HG03196 (cell line): ENCODE measurements at regions not wholly inside any gene's neighbourhood (a gene's known extent, or its start where the extent isn't known, plus 50 kb on each side); places are given as distances from the start of the nearest gene placed in this dataset.
"Not testable (repeated sequence)": the region's sequence is repeated elsewhere in the genome, so short reads cannot be mapped to it uniquely, and the experiment has no call there.

ENCODE experiments used
- ATAC-seq: cut with Tn5 transposase; IDR thresholded peaks from one replicate; pipeline ENCODE4 v1.9.1; 2021; ENCODE audit not compliant: unreplicated experiment

DNA sequence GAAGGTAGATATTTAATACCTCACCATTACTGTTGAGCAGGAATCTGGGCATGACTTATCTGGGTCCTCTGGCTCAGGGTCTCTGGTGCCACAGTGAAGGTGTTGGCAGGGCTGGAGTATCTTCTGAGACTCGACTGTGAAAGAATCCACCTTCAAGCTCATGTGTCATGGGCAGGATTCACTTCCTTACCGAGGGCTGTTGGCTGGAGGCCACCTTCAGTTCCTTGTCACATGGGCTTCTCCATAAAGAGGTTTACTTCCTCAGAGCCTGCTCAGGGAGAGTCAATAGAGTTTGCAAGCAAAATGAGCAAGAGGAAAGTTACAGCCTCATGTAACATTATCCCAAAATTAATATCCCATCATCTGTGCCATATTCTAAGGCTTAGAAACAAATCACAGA lies 459.5 kb downstream of the NR2F2 start:
- ATAC-seq = no peak

DNA sequence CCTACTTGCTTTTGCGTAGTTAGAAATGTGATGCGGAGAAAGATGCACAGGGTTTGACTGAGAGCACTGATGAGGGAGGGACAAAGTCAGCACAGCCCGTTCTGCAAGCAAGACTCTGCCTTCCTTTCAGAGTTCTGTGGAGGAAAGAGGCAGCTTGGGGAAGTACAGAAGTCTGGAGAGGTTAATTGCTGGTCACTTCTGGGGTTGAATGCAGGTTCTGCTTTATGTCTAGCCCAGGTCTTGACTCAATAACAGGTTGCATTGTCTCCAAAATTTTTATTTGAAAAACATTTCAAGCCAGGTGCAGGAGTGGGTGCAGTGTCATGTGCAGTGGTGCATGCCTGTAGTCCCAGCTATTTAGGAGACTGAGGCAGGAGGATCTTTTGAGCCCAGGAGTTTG lies 461.7 kb downstream of the NR2F2 start:
- ATAC-seq = no peak

DNA sequence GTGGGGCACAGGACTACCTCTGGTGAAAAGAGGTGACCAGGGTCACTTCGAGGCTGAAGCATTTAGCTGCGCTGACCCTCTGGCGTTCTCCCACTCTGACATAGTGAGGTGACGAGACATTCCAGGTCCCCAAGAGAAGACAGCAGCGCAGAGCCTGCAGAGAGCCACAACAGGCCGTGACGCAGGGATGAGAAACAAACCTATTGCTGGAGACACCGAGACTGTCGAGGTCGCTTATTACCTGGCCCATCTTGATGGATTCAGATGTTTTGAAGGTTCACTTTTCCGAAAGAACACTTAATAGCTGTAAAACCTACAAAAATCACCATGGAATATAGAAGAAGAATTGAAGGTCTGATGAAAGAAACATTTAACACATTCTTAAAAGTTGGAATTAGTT lies 466.3 kb downstream of the NR2F2 start:
- no peak for ATAC-seq

GRCh38 chr15:96801576-96802150 lies 471.2 kb downstream of the NR2F2 start:
- ATAC-seq = no peak

GRCh38 chr15:96802611-96803255 lies 472.2 kb downstream of the NR2F2 start:
- no peak for ATAC-seq

- no peak for ATAC-seq
Measured at GRCh38 chr15:96804754-96805153, 474.3 kb downstream of the NR2F2 start.

DNA sequence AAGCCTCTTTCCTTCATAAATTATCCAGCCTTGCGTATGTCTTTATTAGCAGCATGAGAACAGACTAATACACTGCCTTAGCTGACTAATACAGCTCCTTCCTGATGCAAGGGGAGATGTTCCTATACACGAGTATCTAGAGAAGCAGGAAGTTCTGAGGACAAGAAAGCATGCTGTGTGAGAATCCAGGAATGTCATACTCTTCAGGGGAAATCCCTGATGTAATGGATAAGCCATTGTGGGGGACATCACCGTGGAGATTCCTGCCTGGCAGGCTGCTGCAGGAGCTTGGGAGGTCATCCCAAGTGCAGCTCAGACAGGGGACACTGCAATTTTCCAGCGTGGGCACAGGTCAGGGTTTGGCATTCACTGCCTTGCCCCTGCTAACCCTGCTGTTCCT lies 476.9 kb downstream of the NR2F2 start:
- no peak for ATAC-seq

- ATAC-seq = no peak
Measured at GRCh38 chr15:96817900-96818299, 487.4 kb downstream of the NR2F2 start.

- ATAC-seq = no peak
Measured at GRCh38 chr15:96818861-96819260, 488.4 kb downstream of the NR2F2 start.

DNA sequence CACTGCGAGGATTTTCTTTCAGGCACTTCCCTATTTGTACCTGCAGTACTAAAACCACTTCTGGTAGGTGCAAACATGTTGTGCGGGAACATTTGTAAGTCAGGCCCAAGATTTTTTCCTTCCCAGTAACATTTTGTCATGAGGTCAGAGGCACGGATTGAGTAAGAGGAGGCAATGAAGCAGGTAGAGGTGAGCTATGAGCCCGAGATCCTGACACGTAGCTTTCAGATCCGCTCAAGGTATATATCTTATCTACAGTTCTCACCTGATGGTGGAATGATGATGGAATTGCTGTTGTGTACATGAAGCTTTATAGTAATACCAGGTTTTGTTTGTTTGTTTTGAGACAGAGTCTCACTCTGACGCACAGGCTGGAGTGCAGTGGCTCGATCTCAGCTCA lies 497.5 kb downstream of the NR2F2 start:
- no peak for ATAC-seq

- no peak for ATAC-seq
Measured at GRCh38 chr15:96837241-96837970, 506.9 kb downstream of the NR2F2 start.

DNA sequence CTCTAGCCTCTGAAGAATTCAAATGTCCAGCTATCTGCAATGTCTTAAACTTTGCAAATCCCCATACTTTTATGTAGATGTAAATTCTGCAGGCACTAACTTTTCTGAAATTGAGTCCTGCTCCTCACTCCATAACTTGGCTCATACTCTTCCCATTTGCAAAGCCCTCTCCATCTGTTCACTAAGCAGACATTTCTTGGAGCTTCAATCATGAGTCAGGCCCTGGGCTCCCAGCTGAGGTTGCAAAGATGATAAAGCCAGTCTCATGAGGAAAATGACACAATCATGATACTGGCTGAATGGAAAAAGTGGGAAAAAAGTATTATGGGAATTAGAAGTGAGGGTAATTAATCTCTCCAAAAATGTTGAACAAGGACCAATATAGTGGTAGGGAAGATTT lies 507.6 kb downstream of the NR2F2 start:
- no peak for ATAC-seq

DNA sequence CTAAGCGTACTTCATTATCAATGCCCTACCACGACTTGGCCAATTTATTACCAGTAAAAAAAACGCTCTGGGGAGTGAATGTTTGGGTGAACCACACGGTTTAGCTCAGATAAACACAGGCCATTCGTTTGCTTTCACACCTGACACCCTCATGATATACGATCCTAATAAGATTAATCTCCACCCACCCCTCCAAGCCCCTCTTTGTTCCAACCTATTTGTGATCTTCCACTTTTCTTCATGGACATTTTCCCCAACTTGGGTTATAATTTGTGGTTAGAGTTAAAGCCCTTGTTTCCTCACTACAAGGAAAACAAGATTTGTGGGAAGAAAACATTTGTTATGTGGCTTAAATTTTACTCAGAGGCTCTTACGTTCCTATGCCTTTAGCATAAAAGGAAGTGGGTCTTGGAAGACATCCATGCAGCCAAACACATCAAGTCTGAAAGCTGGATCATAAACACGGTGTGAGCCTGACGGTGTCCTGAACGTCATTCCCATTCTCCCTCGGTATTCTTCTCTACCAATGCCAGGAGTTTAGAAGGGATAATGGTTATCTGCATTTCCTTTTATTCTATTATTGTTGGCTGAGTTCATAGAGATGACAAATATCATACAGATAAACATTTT lies 518.9 kb downstream of the NR2F2 start:
- no peak for ATAC-seq

DNA sequence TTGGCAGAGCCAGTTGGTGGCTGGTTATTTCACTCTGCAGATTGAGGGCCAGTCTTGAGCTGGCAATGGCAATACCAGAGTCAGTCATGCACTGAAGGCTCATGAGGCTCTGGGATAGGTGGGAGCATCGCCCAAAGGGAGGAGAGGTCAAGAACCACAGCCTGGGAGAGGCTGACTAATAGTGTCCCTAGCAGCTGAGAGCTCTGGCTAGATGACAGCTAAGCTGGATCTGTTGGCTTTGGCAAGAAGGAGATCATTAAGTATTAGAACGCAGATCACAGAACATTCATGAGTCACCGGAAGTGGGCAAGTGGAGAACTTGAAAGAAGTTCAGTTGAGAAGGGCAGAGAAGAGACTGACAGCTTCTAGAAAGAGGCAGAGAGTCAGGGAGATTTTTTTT lies 521.1 kb downstream of the NR2F2 start:
- ATAC-seq = no peak

- no peak for ATAC-seq
Measured at GRCh38 chr15:96858694-96859093, 528.2 kb downstream of the NR2F2 start.

DNA sequence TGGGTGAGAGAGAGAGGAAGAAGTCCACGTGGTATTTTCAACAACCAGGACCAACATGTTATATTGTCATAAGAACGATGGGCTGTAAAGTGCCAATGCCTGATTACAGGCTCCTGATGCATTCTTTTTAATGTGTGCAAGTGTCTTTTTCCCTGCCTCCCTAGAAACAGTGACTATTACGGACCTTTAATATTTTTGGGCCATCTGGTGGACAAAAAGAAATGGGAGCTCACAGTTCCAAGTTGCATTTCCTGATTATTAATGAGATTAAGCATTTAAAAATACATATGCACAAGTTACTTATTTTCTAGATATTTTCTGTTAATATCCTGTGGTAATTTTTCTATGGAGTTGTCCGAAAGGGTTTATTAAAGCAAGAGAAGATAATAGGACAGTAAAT lies 530.2 kb downstream of the NR2F2 start:
- no peak for ATAC-seq

GRCh38 chr15:96867992-96868391 lies 537.5 kb downstream of the NR2F2 start:
- ATAC-seq = no peak

DNA sequence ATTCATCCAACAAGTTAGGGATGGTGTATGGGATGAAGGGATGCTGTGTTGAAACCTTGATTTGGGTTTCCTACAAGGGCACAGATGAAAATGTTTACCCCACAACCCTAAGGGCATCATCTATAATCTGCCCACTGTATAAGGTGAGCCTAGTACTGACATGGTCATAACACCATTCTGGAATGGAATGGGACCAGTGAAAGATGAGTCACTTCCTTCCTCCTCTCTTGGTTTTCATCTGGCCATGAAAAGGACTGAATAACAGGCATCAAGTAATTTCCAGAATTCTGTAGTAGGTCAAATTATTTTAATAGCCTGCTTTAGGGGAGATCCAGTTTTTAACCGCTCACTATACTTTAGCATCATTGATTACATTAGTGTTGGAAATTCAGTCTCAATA lies 538.6 kb downstream of the NR2F2 start:
- ATAC-seq = no peak

GRCh38 chr15:96869790-96870189 lies 539.3 kb downstream of the NR2F2 start:
- no peak for ATAC-seq

GRCh38 chr15:96870580-96870979 lies 540.1 kb downstream of the NR2F2 start:
- ATAC-seq = no peak

DNA sequence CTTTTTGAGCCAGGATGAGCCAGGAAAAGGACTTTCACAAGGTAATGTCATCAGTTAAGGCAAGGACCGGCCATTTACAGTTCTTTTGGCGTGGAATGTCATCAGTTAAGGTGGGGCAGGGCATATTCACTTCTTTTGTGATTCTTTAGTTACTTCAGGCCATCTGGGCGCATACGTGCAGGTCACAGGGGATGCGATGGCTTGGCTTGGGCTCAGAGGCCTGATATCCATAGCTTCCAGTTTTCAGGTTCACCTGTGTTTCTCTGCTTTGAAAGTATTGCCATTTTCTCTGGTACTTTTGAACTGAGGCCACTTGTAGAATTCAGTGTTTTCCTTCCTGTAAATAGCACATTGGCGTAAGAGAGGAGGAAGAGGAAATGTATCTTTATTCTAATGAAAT lies 546.9 kb downstream of the NR2F2 start:
- ATAC-seq = not testable (repeated sequence)

GRCh38 chr15:96878129-96878528 lies 547.6 kb downstream of the NR2F2 start:
- ATAC-seq = no peak
